CD4-positive, alpha-beta T cell treated with Interleukin-15 for 4 hours (primary cell): ENCODE measurements at regions not wholly inside any gene's neighbourhood (a gene's known extent, or its start where the extent isn't known, plus 50 kb on each side); places are given as distances from the start of the nearest gene placed in this dataset.
"Not testable (repeated sequence)": the region's sequence is repeated elsewhere in the genome, so short reads cannot be mapped to it uniquely, and the experiment has no call there.

Experiments
- DNase-seq: peaks from one replicate; pipeline ENCODE4 v3.0.0-alpha.2; 2020; ENCODE audit warnings: low spot score

DNA sequence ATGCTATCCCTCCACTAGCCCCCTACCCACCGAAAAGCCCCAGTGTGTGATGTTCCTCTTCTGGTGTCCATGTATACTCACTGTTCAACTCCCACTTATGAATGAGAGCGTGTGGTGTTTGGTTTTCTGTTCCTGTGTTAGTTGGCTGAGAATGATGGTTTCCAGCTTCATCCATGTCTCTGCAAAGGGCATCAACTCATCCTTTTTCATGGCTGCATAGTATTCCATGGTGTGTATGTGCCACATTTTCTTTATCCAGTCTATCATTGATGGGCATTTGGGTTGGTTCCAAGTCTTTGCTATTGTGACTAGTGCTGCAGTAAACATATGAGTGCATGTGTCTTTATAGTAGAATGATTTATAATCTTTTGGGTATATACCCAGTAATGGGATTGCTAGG, 599.3 kb upstream of the B3GAT1 start:
- not testable (repeated sequence) for DNase-seq

DNA sequence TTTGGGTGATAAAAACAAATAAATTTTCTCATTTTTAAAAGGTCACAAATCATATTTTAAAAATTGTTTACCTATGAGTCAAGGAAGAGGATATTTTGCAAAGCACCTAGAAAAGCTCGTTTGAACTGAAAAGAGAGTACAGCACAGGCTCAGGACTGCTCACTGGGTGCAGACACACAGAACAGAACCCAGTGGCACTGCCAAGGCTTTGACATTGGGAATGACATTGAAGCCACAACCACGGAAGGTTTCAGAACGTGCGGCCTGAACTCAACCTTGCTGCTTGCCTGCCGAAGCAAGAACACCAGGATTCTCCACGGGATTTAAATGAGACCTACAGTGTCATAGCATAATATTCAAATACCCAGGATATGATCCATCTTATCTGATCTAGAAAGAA, 597.1 kb upstream of the B3GAT1 start:
- DNase-seq, result no peak

DNA sequence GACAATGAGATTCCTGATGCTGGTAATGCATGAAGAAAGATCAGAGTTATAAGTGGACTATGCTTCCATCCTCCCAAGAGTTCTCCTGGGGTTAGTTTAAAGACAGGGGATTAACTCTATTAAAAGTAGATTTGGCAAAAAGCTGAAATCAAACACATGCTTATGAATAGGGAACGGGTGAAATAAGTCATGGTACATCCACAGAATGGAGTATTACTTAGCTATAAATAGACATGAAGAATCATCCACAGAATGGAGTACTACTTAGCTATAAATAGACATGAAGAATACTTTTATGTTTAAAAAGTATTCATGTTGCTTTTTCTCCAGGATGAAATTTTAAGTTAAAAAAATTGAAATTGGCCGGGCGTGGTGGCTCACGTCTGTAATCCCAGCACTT, 596.4 kb upstream of the B3GAT1 start:
- no peak for DNase-seq

DNA sequence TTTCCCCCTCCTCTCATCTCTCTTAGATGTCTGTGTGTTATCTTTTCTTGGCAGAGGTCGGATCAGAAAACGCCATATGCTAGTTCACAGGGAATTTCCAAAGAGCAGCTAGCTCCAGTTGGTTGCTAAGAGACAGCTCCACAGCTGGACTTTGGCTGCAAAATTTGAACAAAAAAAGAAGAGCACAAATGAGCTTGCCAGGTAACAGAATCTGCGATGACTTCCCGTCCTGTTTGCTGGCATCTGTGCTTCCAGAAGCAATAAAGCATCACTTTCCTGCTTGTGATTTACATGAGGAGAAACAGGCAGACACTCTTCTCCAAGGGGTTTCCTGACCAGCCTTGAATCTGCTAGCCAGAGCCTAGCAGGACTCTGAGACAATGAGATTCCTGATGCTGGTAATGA, 596.0 kb upstream of the B3GAT1 start:
- DNase-seq, result no peak

DNA sequence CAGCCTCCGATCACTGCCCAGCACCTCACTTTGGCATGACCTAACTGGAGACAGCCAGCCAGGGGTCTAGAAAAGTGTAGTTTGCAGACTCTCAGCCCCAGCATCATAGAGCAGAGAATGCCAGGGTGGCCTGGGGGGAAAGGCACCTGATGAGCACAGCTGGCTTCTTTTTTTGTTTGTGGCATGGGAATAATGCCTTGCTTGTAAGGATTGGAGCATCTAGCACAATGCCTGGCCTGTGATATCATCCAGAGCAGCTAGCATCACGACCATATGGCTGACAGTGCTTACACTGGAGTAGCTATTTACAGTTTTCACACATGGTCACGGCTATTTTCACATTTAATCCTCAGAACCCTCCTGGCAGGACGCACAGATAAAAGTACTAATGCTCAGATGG, 594.8 kb upstream of the B3GAT1 start:
- no peak for DNase-seq

DNA sequence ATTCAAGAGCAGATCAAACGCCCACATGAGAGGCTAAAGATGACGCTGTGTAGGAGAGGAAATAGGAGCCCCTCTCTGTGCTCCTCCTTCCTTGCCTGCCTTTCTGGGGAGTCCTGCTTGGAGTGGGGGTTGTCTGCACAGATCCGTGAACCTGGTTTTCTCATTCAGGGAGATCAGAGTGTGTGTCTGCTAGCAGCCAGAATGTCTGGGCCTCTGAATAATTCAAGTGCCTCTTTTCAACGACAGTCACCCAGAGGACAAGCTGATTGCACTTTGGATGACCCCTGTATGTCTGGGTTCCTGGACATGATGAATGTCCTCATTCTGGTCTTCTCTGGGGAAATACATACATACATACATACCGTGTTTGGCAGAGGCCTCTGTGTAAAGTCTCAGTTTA, 592.5 kb upstream of the B3GAT1 start:
- no peak for DNase-seq

DNA sequence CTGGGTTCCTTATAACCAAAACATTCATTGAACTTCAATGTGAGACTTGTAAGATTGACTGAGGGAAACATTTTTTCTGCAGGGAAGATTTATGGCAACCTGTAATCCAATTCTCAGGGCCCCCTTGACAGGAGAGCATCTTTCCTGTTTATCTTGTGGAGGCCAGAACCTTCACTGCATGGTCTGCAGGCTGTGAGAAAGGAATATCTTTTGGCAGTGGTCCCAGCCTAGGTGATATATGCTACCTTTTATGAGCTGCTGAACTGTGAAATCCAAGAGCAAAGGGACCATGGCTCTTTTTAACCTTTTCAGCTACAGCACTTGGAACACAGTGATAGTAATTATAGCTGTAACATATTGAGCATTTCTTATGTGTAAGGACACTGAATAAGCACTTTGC, 590.2 kb upstream of the B3GAT1 start:
- no peak for DNase-seq

DNA sequence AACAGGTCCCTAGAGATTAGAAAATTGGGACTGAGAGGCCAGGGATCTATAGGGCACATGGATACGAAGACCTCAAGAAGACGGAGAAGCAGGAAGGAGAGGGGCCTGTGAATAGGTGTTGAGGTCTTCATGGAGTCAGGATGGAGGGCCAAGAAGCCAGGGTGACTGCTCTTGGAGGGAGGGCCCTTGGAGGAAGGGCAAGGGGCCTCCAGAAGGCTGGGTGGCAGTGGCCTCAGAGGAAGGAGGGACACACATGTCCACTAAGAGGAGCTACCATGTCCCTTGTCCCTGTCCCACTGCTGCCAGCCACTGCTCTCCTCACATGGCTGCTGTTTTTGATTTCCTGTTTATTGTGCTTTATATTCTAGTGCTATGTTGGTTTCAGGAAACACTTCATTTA, 589.5 kb upstream of the B3GAT1 start:
- no peak for DNase-seq

DNA sequence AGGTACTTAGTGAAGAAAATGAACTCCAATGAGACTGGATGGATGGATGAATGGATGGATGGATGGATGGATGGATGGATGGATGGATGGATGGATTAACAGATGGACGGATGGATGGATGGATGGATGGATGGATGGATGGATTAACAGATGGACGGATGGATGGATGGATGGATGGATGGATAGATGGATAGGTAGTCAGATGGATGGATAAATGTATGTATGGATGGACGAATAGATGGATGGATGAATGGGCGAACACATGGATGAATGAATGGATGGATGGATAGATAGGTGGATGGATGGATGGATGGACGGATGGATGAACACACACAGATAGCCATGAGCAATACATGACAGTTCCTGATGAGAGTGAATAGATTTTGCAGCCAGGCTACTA, 589.0 kb upstream of the B3GAT1 start:
- DNase-seq, result not testable (repeated sequence)

DNA sequence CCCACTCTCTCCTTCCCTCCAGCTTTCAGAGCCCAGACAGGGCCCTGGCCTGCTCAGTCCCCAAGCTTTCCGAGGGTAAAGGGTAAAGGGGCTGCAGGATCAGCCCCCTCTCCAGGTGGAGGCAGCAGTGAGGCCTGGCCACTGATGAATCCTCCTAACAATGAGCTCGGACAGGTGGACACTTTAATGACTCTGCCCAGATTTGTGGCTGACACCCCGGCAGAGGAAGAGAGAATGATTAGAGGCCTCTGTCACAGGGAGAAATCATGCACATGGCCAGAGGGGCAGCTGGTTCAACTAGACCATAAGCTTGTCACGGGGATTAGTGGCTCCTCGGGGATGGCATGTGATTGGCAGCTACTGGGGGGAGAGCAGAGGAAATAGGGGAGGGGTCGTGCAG, 587.5 kb upstream of the B3GAT1 start:
- DNase-seq, result no peak

DNA sequence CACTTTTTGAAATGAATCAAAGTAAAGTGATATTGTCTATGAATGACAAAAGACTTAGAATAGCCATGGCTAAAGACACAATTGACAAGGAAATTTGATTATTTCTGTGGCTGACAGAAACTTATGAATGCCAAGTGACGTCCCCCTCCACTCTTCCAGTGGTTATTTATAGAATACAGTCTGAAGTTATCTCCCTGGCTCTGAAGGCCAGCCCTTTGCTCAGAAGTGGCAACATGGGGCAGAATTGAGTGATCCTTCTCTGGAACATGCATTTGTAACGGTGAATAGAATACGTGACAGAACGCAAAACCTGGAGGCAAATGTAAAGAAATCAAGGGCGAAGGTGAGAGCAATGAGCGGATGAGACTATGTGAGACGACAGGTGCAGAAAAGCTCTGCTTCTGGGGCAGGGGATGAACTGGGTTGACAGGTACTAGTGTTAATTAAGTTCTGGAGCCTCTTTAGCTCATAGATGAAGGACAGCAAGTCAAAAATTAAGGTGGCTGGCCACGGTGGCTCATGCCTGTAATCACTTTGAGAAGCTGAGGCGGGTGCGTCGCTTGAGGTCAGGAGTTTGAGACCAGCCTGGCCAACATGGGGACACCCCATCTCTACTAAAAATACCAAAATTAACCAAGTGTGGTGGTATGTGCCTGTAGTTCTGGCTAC, 585.7 kb upstream of the B3GAT1 start:
- no peak for DNase-seq

DNA sequence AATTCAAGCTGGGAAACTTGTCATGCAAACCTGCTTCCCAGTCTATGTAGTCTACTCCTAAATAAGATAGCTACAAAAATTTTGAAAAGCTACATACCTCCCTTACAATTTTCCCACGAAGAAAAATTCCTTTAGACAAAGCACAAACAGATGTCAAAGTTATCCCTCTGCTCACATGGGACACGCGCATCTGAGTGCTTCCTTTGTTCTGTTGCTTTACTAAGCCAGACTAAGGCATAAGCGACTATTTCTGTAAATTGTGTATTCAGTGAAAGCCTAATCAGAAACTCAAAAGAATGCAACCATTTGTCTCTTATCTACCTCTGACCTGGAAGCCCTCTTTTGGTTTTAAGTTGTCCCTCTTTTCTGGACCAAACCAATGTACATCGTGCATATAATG, 583.7 kb upstream of the B3GAT1 start:
- no peak for DNase-seq

DNA sequence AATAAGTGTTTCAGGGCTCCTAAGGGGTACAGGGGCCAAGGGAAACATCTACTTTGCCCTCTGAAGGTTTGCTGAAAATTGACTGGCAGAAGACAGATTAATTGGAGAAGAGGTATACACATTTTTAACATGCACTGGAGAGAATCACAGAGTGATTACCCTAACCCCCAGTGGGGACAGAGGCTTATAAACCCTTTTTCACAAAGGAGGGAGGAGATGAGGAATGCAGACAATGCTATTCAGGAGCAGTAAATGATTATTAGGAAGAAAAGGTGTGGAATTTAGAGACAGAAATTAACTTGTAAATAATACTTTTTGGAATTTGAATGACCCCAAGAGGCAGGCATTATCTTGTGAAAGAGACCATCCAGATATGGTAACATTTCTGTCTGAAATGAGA, 582.4 kb upstream of the B3GAT1 start:
- DNase-seq, result no peak

DNA sequence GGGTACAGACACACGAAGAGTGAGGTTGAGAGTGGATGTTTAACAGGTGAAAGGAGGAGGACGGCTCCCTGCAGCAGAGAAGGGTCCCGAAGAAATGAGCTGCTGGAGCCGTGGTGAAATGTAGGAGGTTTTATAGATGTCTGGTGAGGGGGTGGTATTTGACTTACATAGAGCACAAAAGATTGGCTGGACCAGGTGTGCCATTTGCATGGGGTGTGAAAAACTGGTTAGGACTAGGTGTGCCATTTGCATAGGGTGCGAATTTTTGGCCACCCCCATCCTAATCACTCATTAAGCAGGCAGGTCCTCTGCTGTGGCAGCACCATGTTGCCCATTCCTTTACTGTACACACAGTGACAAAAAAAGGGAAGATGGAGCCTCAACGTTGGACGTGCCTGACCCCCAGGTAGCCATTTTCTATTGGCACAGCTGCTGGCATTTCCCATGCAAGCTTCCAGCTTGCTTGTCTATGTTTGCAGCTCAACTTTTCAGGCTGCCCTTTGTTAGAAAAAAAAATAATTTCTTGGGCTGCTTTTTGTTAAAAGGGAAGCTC, 581.7 kb upstream of the B3GAT1 start:
- no peak for DNase-seq

DNA sequence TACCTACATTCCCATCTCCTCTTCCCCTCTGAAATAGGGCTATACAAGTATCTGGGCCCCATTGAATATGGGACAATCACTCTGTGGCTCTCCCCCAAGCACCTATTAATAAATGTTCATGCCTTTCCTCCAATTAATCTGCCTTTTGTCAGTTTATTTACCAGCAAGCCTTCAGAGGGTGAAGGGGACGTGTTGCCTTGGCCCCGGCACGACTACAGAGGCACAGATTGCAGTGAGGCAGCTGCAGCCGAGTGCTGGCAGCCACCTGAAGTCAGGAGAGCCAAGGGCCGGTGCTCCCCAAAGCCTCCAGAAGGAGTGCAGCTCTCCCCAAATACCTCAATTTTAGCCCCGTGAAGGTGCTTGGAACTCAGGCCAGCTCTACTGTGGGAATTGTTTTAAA, 580.9 kb upstream of the B3GAT1 start:
- DNase-seq, result no peak

DNA sequence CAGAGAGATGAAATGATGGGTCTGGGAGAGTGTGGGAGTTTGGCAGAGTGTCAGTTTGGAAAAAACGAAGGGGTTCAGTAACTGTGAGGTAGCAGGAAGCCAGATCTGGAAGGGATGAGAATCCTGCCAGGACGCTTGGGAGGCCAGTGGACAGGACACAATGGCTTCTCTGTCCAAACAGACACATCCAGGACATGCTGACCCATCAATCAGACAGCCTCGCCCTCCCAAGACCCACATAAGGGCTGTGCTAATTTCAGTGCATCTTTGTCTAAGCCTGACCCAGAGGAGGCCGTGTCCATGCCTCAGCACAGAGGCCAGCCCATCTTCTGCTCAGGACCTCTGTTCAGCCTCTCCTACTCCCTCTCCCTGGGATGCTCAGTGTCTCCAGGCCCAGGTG, 576.5 kb upstream of the B3GAT1 start:
- DNase-seq, result no peak

DNA sequence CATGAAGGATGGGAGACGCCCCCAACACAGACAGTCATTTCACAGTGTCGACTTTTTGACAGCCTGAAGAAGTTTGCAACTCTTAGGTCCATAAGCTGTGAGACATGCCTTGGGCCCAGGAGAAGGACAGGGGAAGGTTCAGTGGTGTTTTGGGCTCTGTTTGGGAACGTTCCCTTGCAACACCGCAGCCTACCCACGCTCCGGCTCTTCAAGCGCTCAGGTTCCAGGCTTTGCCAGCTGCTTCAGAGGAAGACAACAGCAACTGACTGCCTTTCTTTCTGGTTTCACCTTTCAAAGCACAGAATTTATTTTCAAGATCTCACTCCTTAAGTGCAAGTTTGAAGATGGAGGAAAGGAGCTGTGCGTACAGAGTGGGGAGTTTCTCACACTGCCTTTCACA, 575.8 kb upstream of the B3GAT1 start:
- no peak for DNase-seq

DNA sequence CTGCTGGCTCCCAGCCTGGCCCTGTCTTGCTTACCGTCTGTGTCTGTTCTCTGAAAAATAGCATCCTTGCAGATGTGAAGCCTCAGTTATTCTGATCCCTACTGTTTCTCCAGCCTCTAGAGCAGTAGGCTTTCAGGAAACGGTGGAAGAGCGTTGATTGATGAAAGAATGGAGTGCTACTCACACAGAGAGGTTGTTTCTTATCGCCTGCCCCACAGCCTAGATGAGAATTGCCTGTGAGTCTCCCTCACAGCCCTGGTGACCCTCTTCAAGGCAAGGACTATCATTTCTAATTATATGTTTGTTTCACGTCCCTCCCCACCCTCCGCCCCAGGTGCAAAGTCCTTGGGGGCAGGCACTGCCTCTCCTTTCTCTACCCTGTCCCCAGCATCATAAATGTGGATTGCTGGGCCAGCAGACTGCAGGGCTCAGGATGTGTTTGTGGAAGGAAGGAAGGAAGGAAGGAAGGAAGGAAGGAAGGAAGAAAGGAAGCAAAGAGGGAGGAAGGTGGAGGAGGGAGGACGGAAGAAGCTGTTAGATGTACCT, 575.3 kb upstream of the B3GAT1 start:
- DNase-seq, result no peak

DNA sequence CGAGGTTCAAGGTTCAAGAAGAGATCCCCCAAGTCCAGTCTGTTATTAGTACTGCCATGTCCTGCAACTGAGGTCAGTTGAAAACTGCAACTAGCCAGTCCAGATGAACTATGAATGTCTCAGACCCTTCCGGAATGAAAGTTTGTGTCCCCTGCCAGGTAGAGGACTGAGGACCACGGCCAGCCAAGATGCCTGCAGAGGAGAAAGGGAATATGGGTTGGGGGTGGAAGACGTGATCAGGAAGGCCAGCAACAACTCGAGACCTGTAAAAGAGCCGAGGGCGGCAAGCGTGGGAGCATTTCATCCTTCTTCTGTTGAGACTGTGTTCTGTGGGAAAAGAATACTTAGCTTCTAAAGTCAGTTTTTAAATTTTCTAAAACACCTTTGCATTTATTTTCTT, 572.4 kb upstream of the B3GAT1 start:
- no peak for DNase-seq

DNA sequence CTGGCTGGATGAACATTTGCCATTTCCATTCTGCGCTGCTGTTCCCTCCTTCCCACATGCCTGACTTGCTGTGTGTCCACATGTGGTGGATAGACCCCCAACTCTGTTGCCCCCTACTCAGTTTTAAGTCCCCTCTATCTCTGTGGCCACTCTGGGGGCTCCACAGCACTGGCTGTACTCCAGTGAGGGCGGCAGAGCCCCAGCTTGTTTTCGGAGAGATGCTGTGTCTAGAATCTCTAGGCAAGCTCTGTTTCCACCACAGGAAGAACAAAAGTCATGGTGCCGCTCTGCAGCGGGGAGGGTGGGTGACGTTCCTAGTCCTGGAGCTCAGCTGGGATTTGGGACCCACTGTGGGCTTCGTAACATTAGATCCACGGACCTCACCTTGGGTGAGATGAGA, 570.4 kb upstream of the B3GAT1 start:
- not testable (repeated sequence) for DNase-seq

DNA sequence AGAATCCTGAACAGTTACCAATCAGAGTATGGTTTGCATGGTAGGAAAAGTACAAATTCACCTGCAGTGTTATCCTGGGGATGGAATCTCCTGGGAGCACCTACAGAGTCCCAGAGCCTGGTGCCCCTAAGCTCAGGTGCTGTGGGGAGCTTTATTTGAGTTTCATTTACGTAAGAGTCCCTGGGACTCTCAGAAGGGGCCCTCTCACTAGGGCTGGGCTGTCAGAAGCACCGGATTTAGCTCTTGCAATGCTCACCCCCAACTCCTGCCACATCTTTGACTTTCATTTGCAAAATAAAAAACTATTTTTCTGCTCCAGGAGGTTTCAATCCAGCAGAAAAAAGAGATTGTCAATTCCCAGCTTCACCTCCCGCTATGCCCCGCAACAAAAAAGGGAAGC, 569.8 kb upstream of the B3GAT1 start:
- no peak for DNase-seq

DNA sequence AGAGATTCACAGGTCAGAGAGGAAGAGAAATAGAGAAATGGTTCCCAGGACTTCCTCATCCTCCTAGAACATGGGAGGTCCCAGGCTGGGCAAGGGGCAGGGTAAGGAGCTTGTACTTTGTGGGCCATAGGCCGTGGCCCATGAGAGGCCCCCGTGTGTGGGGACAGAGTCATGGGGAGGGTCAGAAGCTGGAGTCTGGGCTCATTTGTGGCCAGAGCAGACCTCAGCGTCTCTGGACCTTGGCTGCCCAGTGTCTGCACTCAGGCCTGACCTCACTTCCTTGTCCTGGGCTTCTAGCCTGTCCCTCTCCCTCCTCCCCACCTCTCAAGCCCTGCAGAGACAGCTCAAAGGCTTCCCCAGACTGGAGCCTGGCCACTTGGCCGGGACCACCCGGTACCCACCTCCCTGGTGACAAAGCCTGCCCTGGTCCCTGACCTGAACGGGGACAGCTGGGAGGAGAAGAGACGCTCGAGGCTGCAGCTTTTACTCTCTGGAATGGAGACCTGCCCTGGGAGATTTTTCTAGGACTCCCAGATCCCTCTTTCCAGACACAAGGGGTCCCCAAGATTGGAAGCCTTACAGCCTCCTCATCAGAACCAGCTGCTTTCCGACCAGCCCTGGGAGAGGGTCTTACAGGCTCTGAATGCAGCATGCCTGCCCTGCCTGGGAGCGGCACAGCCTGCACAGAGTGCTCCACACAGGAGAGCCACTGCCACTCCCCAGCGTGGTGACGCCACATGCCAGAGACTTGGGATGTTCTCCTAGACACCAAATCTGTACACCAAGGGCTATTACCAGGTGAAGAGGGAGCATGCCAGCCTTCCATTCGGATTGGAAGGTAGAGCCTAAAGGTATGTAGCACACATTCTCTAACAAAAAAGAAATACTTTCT, 569.0 kb upstream of the B3GAT1 start:
- DNase-seq, result no peak

DNA sequence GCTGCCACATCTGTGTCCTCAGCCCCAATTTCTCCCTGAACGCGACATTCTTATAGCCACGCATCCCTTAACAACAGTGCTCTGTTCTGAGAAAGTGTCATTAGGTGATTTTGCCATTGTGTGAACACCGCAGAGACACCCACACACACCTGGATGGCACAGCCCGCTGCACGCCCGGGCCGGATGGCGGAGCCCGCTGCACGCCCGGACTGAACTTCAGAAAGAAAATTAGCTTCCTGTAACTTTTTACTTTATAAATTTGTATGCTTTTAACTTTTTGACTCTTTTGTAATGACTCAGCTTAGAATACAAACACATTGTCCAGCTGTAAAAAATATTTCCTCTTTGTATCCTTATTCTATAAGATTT, 567.0 kb upstream of the B3GAT1 start:
- not testable (repeated sequence) for DNase-seq
